ENCODE measurements at regions not wholly inside any gene's neighbourhood (a gene's known extent, or its start where the extent isn't known, plus 50 kb on each side); places are given as distances from the start of the nearest gene placed in this dataset.
A peak's percentile ranks its signal among the peaks of the same experiment; 100 is the strongest.

DNA sequence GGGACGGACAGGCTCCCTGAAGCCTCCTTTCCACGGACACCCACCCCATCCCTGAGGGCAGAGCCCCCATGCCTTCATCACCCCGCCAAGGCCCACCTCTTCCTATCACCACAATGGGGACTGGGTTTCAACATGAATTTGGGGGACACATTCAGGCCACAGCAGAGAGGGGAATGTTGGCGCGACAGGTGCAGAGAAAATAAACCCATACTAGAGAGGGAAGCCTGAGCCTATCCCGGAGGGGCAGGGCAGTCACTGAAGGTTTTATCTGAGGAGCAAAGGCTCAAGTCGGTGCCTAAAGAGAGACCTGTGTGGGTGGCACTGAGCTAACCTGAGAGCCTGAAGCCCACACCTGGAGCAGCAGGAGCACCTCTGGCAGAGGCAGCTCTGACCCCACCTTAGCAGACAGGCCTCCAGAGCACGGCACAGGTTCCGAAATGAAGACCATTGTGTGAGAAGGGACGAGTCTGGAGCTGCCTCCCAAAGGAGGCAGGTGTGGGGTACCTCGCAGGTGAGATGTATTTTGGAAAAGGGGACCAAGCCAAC lies 180.6 kb upstream of the PDE10A start:
- no peaks in the 10 kb centered on the region for H3K9me3 ChIP-seq (ENCODE audit: control insufficient read depth, insufficient read depth, low read depth, low read length)
- POLR2A ChIA-PET, result no interaction called here
- H3K27ac ChIP-seq (ENCODE audit: extremely low read depth, low read depth, low read length), result no peak overlapping the region
- CTCF ChIA-PET, result interaction anchor here (0.6 to 5.7 kb wide), 2 partner anchors 41 to 403 kb away, joined by 4 to 28 read pairs; no protein-coding TSS in a partner anchor
- H3K36me3 ChIP-seq (ENCODE audit: control insufficient read depth in 2 of 2, insufficient read depth in 1 of 2, low read length in 2 of 2), result no peaks in the 10 kb centered on the region
- peaks cover 19% of the 10 kb centered on the region for H3K4me1 ChIP-seq (ENCODE audit: control insufficient read depth, insufficient read depth, low read length)
- TF ChIP-seq ZNF830 (tag by site-specific recombination; IDR thresholded peaks at IDR 0.05; ENCODE audit: low read depth) (no peak), ZFHX2 (tag by site-specific recombination; conservative IDR thresholded peaks at IDR 0.05) (no peak), BCL11B (tag by site-specific recombination; IDR thresholded peaks at IDR 0.05; ENCODE audit: low read depth) (no peak), SCRT2 (tag by site-specific recombination; IDR thresholded peaks at IDR 0.05) (peak; percentile 95), ZNF169 (tag by site-specific recombination; IDR thresholded peaks at IDR 0.05) (no peak)
- no peak overlapping the region for H3K4me3 ChIP-seq (ENCODE audit: low read depth, low read length)

GRCh38 chr6:165843121-165843520 lies 180.1 kb upstream of the PDE10A start:
- CTCF ChIA-PET, result interaction anchor here (5.7 kb wide), 1 partner anchor 403 kb away, joined by 28 read pairs; no protein-coding TSS in a partner anchor

More at GRCh38 chr6:165843121-165843520, 180.1 kb upstream of the PDE10A start:
- Histone ChIP-seq H3K27ac (ENCODE audit: extremely low read depth, low read depth, low read length) (no peak overlapping the region), H3K4me3 (ENCODE audit: low read depth, low read length) (no peak overlapping the region), H3K9me3 (ENCODE audit: control insufficient read depth, insufficient read depth, low read depth, low read length) (no peaks in the 10 kb centered on the region), H3K36me3 (ENCODE audit: control insufficient read depth in 2 of 2, insufficient read depth in 1 of 2, low read length in 2 of 2) (no peaks in the 10 kb centered on the region), H3K4me1 (ENCODE audit: control insufficient read depth, insufficient read depth, low read length) (peaks cover 19% of the 10 kb centered on the region)
- POLR2A ChIA-PET, result no interaction called here
- TF ChIP-seq ZBTB20 (tag by site-specific recombination; IDR thresholded peaks at IDR 0.05) (no peak; the same call in 1 of the 2 replicates), ZNF341 (tag by site-specific recombination; IDR thresholded peaks at IDR 0.05; ENCODE audit: low read depth) (peak; percentile 41; the same call in 1 of the 2 replicates), ZNF561 (tag by site-specific recombination; IDR thresholded peaks at IDR 0.05; ENCODE audit: borderline replicate concordance) (0 out of 2 replicates have a peak, but pooled peaks have one; percentile 55), ZNF335 (tag by site-specific recombination; conservative IDR thresholded peaks at IDR 0.05) (peak; percentile 51), ZFP69B (tag by site-specific recombination; IDR thresholded peaks at IDR 0.05) (peak; percentile 51), ZBTB48 (tag by site-specific recombination; IDR thresholded peaks at IDR 0.05) (0 out of 2 replicates have a peak, but pooled peaks have one; percentile 21), ZNF654 (tag by site-specific recombination; IDR thresholded peaks at IDR 0.05; ENCODE audit: low read depth) (no peak), ZNF707 (tag by site-specific recombination; IDR thresholded peaks at IDR 0.05) (no peak), ZNF18 (tag by site-specific recombination; IDR thresholded peaks at IDR 0.05) (peak; percentile 53), ZBTB17 (tag by site-specific recombination; IDR thresholded peaks at IDR 0.05) (peak; percentile 73), ZNF140 (tag by site-specific recombination; IDR thresholded peaks at IDR 0.05) (no peak)
- TF ChIP-seq, protein P1, sequence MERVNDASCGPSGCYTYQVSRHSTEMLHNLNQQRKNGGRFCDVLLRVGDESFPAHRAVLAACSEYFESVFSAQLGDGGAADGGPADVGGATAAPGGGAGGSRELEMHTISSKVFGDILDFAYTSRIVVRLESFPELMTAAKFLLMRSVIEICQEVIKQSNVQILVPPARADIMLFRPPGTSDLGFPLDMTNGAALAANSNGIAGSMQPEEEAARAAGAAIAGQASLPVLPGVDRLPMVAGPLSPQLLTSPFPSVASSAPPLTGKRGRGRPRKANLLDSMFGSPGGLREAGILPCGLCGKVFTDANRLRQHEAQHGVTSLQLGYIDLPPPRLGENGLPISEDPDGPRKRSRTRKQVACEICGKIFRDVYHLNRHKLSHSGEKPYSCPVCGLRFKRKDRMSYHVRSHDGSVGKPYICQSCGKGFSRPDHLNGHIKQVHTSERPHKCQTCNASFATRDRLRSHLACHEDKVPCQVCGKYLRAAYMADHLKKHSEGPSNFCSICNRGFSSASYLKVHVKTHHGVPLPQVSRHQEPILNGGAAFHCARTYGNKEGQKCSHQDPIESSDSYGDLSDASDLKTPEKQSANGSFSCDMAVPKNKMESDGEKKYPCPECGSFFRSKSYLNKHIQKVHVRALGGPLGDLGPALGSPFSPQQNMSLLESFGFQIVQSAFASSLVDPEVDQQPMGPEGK (tag by site-specific recombination; IDR thresholded peaks at IDR 0.05), result 0 out of 2 replicates have a peak, but pooled peaks have one; percentile 27
- TF ChIP-seq, protein P2, sequence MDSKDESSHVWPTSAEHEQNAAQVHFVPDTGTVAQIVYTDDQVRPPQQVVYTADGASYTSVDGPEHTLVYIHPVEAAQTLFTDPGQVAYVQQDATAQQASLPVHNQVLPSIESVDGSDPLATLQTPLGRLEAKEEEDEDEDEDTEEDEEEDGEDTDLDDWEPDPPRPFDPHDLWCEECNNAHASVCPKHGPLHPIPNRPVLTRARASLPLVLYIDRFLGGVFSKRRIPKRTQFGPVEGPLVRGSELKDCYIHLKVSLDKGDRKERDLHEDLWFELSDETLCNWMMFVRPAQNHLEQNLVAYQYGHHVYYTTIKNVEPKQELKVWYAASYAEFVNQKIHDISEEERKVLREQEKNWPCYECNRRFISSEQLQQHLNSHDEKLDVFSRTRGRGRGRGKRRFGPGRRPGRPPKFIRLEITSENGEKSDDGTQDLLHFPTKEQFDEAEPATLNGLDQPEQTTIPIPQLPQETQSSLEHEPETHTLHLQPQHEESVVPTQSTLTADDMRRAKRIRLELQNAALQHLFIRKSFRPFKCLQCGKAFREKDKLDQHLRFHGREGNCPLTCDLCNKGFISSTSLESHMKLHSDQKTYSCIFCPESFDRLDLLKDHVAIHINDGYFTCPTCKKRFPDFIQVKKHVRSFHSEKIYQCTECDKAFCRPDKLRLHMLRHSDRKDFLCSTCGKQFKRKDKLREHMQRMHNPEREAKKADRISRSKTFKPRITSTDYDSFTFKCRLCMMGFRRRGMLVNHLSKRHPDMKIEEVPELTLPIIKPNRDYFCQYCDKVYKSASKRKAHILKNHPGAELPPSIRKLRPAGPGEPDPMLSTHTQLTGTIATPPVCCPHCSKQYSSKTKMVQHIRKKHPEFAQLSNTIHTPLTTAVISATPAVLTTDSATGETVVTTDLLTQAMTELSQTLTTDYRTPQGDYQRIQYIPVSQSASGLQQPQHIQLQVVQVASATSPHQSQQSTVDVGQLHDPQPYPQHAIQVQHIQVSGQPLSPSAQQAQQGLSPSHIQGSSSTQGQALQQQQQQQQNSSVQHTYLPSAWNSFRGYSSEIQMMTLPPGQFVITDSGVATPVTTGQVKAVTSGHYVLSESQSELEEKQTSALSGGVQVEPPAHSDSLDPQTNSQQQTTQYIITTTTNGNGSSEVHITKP (tag by site-specific recombination; IDR thresholded peaks at IDR 0.05), result peak; percentile 82
- TF ChIP-seq, protein P3, sequence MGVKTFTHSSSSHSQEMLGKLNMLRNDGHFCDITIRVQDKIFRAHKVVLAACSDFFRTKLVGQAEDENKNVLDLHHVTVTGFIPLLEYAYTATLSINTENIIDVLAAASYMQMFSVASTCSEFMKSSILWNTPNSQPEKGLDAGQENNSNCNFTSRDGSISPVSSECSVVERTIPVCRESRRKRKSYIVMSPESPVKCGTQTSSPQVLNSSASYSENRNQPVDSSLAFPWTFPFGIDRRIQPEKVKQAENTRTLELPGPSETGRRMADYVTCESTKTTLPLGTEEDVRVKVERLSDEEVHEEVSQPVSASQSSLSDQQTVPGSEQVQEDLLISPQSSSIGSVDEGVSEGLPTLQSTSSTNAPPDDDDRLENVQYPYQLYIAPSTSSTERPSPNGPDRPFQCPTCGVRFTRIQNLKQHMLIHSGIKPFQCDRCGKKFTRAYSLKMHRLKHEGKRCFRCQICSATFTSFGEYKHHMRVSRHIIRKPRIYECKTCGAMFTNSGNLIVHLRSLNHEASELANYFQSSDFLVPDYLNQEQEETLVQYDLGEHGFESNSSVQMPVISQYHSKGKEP (tag by site-specific recombination; IDR thresholded peaks at IDR 0.05), result peak; percentile 53; the same call in 1 of the 2 replicates
- TF ChIP-seq, protein P4, sequence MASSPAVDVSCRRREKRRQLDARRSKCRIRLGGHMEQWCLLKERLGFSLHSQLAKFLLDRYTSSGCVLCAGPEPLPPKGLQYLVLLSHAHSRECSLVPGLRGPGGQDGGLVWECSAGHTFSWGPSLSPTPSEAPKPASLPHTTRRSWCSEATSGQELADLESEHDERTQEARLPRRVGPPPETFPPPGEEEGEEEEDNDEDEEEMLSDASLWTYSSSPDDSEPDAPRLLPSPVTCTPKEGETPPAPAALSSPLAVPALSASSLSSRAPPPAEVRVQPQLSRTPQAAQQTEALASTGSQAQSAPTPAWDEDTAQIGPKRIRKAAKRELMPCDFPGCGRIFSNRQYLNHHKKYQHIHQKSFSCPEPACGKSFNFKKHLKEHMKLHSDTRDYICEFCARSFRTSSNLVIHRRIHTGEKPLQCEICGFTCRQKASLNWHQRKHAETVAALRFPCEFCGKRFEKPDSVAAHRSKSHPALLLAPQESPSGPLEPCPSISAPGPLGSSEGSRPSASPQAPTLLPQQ (tag by site-specific recombination; IDR thresholded peaks at IDR 0.05), result 0 out of 2 replicates have a peak, but pooled peaks have one; percentile 26

Measured in HEK293 (cell line).